Fibroblast of lung (primary cell): ENCODE measurements at regions not wholly inside any gene's neighbourhood (a gene's known extent, or its start where the extent isn't known, plus 50 kb on each side); places are given as distances from the start of the nearest gene placed in this dataset.

Experiments used
- DNase-seq, 2 donors: peaks; one replicate each; pipeline versions ENCODE4 v3.0.0 to v3.0.0-alpha.2; 2010; ENCODE audit warnings: low read depth in 2 of 2
- H2AFZ ChIP-seq: 2 replicates; pipeline ENCODE4 v1.5.1; 2012; ENCODE audit warnings: low read length, control low read depth, inconsistent platforms
- H3K27ac ChIP-seq: 2 replicates; pipeline ENCODE4 v1.5.1; 2011; ENCODE audit warnings: low read length, control low read depth; ENCODE audit not compliant: insufficient read depth
- H3K27me3 ChIP-seq: 2 replicates; pipeline ENCODE4 v1.5.1; 2011; ENCODE audit warnings: mild to moderate bottlenecking, low read length; ENCODE audit not compliant: control insufficient read depth, insufficient read depth
- H3K36me3 ChIP-seq: 2 replicates; pipeline ENCODE4 v1.5.1; 2011; ENCODE audit warnings: low read length; ENCODE audit not compliant: control insufficient read depth, insufficient read depth
- H3K4me1 ChIP-seq: 2 replicates; pipeline ENCODE4 v1.5.1; 2011; ENCODE audit warnings: low read length; ENCODE audit not compliant: control insufficient read depth, insufficient read depth; ENCODE audit errors: extremely low read depth
- H3K4me2 ChIP-seq: 2 replicates; pipeline ENCODE4 v1.5.1; 2011; ENCODE audit warnings: low read length, control low read depth; ENCODE audit not compliant: insufficient read depth; ENCODE audit errors: extremely low read depth
- H3K4me3 ChIP-seq, 4 experiments: fragments of 200-600 bp in 1 of 4; sonication (generic) in 1 of 4; replicated peaks in 1 of 4; 2 replicates each; pipeline ENCODE4 v1.5.1; 2011 to 2016; ENCODE audit warnings: low read length in 4 of 4, low read depth in 3 of 4, mild to moderate bottlenecking in 3 of 4, control low read depth in 2 of 4, inconsistent platforms in 1 of 4, mixed read lengths in 1 of 4; ENCODE audit not compliant: insufficient read depth in 1 of 4; ENCODE audit errors: control extremely low read depth in 1 of 4
- H3K79me2 ChIP-seq: 2 replicates; pipeline ENCODE4 v1.5.1; 2012; ENCODE audit warnings: mild to moderate bottlenecking, low read length, inconsistent platforms; ENCODE audit not compliant: control insufficient read depth, insufficient read depth
- H3K9ac ChIP-seq: 2 replicates; pipeline ENCODE4 v1.5.1; 2011; ENCODE audit warnings: mild to moderate bottlenecking, low read length, control low read depth; ENCODE audit not compliant: insufficient read depth
- H3K9me3 ChIP-seq: 2 replicates; pipeline ENCODE4 v1.5.1; 2012; ENCODE audit warnings: low read depth, low read length; ENCODE audit not compliant: control insufficient read depth, insufficient read depth
- H4K20me1 ChIP-seq: 2 replicates; pipeline ENCODE4 v1.5.1; 2011; ENCODE audit warnings: low read length; ENCODE audit not compliant: control insufficient read depth, insufficient read depth; ENCODE audit errors: extremely low read depth
- EZH2 ChIP-seq: IDR thresholded peaks from 2 replicates; pipeline ENCODE4 v1.5.1; 2012; ENCODE audit warnings: low read length, control low read depth, mild to moderate bottlenecking; ENCODE audit errors: missing control alignments
- TF ChIP-seq, protein P1 (sequence below), 2 donors: IDR thresholded peaks in 1 of 2; conservative IDR thresholded peaks in 1 of 2; 1 replicate in 1 of 2; 2 replicates in 1 of 2; pipeline ENCODE4 v1.5.1; 2011 to 2012; ENCODE audit warnings: low read length in 2 of 2, control low read depth in 1 of 2, inconsistent platforms in 1 of 2, low read depth in 1 of 2, mild to moderate bottlenecking in 1 of 2

DNA sequence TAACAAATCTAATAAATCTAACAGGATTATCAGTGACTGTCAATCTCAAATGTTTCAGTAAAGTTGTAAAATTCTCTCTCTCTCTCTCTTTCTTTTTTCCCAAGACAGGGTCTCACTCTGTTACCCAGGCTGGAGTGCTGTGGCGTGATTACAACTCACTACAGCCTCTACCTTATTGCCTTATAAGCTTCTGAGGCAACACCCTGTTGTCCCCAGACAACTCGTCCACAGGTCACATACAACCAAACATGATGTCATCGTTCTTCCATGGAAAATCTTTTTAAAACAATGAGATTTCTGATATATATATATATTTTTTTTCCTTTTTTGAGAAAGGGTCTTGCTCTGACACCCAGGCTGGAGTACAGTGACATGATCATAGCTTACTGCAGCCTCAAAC is 151.4 kb upstream of the RGS6 start:
- DNase-seq, result no peak
- H3K27me3 ChIP-seq, result no peaks in the 10 kb centered on the region
- H3K9me3 ChIP-seq, result no peaks in the 10 kb centered on the region
- no peak overlapping the region for H3K27ac ChIP-seq
- H3K4me2 ChIP-seq, result no peak overlapping the region
- no peaks in the 10 kb centered on the region for H4K20me1 ChIP-seq
- no peak overlapping the region for H3K4me3 ChIP-seq
- TF ChIP-seq, protein P1, sequence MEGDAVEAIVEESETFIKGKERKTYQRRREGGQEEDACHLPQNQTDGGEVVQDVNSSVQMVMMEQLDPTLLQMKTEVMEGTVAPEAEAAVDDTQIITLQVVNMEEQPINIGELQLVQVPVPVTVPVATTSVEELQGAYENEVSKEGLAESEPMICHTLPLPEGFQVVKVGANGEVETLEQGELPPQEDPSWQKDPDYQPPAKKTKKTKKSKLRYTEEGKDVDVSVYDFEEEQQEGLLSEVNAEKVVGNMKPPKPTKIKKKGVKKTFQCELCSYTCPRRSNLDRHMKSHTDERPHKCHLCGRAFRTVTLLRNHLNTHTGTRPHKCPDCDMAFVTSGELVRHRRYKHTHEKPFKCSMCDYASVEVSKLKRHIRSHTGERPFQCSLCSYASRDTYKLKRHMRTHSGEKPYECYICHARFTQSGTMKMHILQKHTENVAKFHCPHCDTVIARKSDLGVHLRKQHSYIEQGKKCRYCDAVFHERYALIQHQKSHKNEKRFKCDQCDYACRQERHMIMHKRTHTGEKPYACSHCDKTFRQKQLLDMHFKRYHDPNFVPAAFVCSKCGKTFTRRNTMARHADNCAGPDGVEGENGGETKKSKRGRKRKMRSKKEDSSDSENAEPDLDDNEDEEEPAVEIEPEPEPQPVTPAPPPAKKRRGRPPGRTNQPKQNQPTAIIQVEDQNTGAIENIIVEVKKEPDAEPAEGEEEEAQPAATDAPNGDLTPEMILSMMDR (conservative IDR thresholded peaks at IDR 0.05 in 1 of 2, IDR thresholded peaks at IDR 0.05 in 1 of 2; ENCODE audit: low read depth in 1 of 2, low read length in 2 of 2), result no peak
- no peak for TF ChIP-seq EZH2
- H3K9ac ChIP-seq, result no peak overlapping the region
- H3K79me2 ChIP-seq, result no peaks in the 10 kb centered on the region
- no peaks in the 10 kb centered on the region for H3K36me3 ChIP-seq
- no peaks in the 10 kb centered on the region for H3K4me1 ChIP-seq
- H2AFZ ChIP-seq, result no peak overlapping the region

GRCh38 chr14:71783088-71783487 is 149.1 kb upstream of the RGS6 start:
- Histone ChIP-seq H3K4me2 (no peak overlapping the region), H3K79me2 (no peaks in the 10 kb centered on the region), H3K27ac (no peak overlapping the region), H3K4me3 (no peak overlapping the region), H3K9me3 (no peaks in the 10 kb centered on the region), H4K20me1 (no peaks in the 10 kb centered on the region), H3K9ac (no peak overlapping the region), H3K36me3 (no peaks in the 10 kb centered on the region), H2AFZ (no peak overlapping the region), H3K4me1 (no peaks in the 10 kb centered on the region), H3K27me3 (no peaks in the 10 kb centered on the region)
- DNase-seq, result no peak
- TF ChIP-seq, protein P1 (conservative IDR thresholded peaks at IDR 0.05 in 1 of 2, IDR thresholded peaks at IDR 0.05 in 1 of 2; ENCODE audit: low read depth in 1 of 2, low read length in 2 of 2), result no peak
- no peak for TF ChIP-seq EZH2

DNA sequence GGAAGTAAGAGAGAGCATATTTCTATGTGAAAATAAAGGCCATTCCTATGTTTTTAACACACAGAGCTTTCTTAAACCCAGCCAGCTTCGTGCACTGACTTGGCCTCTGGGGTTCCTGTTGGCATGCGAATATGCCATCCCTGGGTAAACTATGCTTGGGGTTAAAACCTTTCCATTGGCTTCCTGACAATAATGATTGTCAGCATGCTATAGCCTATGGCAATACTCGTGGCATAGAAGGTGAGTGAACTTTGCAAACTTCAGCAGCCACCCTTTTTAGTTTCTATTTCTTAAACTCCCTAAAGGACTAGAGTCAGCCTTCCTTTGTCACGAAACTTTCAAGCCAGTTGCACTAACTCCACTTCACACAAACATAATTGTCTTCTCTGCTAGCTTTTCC is 148.4 kb upstream of the RGS6 start:
- H3K27me3 ChIP-seq, result no peaks in the 10 kb centered on the region
- no peak overlapping the region for H3K9ac ChIP-seq
- H3K79me2 ChIP-seq, result no peaks in the 10 kb centered on the region
- H3K27ac ChIP-seq, result no peak overlapping the region
- no peak overlapping the region for H2AFZ ChIP-seq
- no peaks in the 10 kb centered on the region for H3K4me1 ChIP-seq
- TF ChIP-seq, protein P1 (conservative IDR thresholded peaks at IDR 0.05 in 1 of 2, IDR thresholded peaks at IDR 0.05 in 1 of 2; ENCODE audit: low read depth in 1 of 2, low read length in 2 of 2), result no peak
- TF ChIP-seq EZH2, result no peak
- H4K20me1 ChIP-seq, result no peaks in the 10 kb centered on the region
- no peak for DNase-seq
- H3K9me3 ChIP-seq, result no peaks in the 10 kb centered on the region
- H3K36me3 ChIP-seq, result no peaks in the 10 kb centered on the region
- H3K4me3 ChIP-seq, result no peak overlapping the region
- no peak overlapping the region for H3K4me2 ChIP-seq
